Keratinocyte (primary cell): ENCODE measurements at regions not wholly inside any gene's neighbourhood (a gene's known extent, or its start where the extent isn't known, plus 50 kb on each side); places are given as distances from the start of the nearest gene placed in this dataset.

Experiments
- DNase-seq: peaks from one replicate; pipeline ENCODE4 v3.0.0-alpha.2; 2011; ENCODE audit warnings: low read depth, missing footprints, low spot score
- FAIRE-seq: peaks from 2 replicates; lab custom pipeline; 2011; peaks lifted over from hg19 to GRCh38; lab: Jason Lieb, UNC
- H2AFZ ChIP-seq: 2 replicates; pipeline ENCODE4 v1.6.0; 2012; ENCODE audit warnings: low read length, control low read depth, inconsistent platforms; ENCODE audit not compliant: control insufficient read depth
- H3K27ac ChIP-seq: 2 replicates; pipeline ENCODE4 v1.5.1; 2011; ENCODE audit warnings: low read length; ENCODE audit not compliant: control insufficient read depth, insufficient read depth
- H3K27me3 ChIP-seq: 3 replicates; pipeline ENCODE4 v1.6.0; 2011; ENCODE audit warnings: low read length; ENCODE audit not compliant: control insufficient read depth, insufficient read depth; ENCODE audit errors: extremely low read depth
- H3K36me3 ChIP-seq, 2 experiments: 2 replicates in 1 of 2; 3 replicates in 1 of 2; pipeline ENCODE4 v1.5.1; 2011; ENCODE audit warnings: low read length in 2 of 2, mild to moderate bottlenecking in 1 of 2; ENCODE audit not compliant: control insufficient read depth in 2 of 2, insufficient read depth in 2 of 2; ENCODE audit errors: extremely low read depth in 1 of 2
- H3K4me1 ChIP-seq: 3 replicates; pipeline ENCODE4 v1.5.1; 2011; ENCODE audit warnings: low read length; ENCODE audit not compliant: control insufficient read depth, insufficient read depth; ENCODE audit errors: extremely low read depth
- H3K4me2 ChIP-seq: 3 replicates; pipeline ENCODE4 v1.6.0; 2011; ENCODE audit warnings: low read depth, low read length; ENCODE audit not compliant: control insufficient read depth, insufficient read depth; ENCODE audit errors: extremely low read depth
- H3K4me3 ChIP-seq, 3 experiments: fragments of 200-600 bp in 1 of 3; sonication (generic) in 1 of 3; 2 replicates in 2 of 3; 3 replicates in 1 of 3; pipeline ENCODE4 v1.5.1; 2011 to 2016; ENCODE audit warnings: low read length in 3 of 3, mild to moderate bottlenecking in 3 of 3, control low read depth in 2 of 3, inconsistent platforms in 1 of 3, low read depth in 1 of 3, mixed read lengths in 1 of 3, mixed run types in 1 of 3, moderate library complexity in 1 of 3; ENCODE audit not compliant: control insufficient read depth in 2 of 3, insufficient read depth in 2 of 3; ENCODE audit errors: extremely low read depth in 1 of 3
- H3K79me2 ChIP-seq: 2 replicates; pipeline ENCODE4 v1.6.0; 2012; ENCODE audit warnings: low read length; ENCODE audit not compliant: control insufficient read depth, insufficient read depth
- H3K9ac ChIP-seq: 3 replicates; pipeline ENCODE4 v1.6.0; 2011; ENCODE audit warnings: low read length; ENCODE audit not compliant: control insufficient read depth, insufficient read depth; ENCODE audit errors: extremely low read depth
- H3K9me1 ChIP-seq: 3 replicates; pipeline ENCODE4 v1.6.0; 2011; ENCODE audit warnings: low read length; ENCODE audit not compliant: control insufficient read depth, insufficient read depth; ENCODE audit errors: extremely low read depth
- H3K9me3 ChIP-seq: 2 replicates; pipeline ENCODE4 v1.5.1; 2012; ENCODE audit warnings: low read depth, low read length; ENCODE audit not compliant: control insufficient read depth
- H4K20me1 ChIP-seq: 3 replicates; pipeline ENCODE4 v1.6.0; 2011; ENCODE audit warnings: low read length; ENCODE audit not compliant: control insufficient read depth, insufficient read depth; ENCODE audit errors: extremely low read depth
- CTCF ChIP-seq, 3 experiments: IDR thresholded peaks in 1 of 3; conservative IDR thresholded peaks in 1 of 3; optimal IDR thresholded peaks in 1 of 3; 2 replicates in 2 of 3; 3 replicates in 1 of 3; pipeline versions ENCODE3 to v1.5.1; 2011; ENCODE audit warnings: low read length in 3 of 3, mild to moderate bottlenecking in 3 of 3, moderate library complexity in 2 of 3, control low read depth in 1 of 3, inconsistent platforms in 1 of 3; ENCODE audit not compliant: insufficient read depth in 2 of 3; ENCODE audit errors: extremely low read depth in 1 of 3
- EZH2 ChIP-seq: IDR thresholded peaks from one replicate; pipeline ENCODE4 v1.6.1; 2012; ENCODE audit warnings: inconsistent platforms, mild to moderate bottlenecking, low read length, moderate library complexity
- dilution Hi-C: fragments of 300-500 bp; cut with MboI; formaldehyde crosslinking; loops from one replicate; pipeline ENCODE4 v1.7.0; 2020; ENCODE audit warnings: low sequenced_read_pairs; ENCODE audit not compliant: extremely low pct_ligation_motif_present

DNA sequence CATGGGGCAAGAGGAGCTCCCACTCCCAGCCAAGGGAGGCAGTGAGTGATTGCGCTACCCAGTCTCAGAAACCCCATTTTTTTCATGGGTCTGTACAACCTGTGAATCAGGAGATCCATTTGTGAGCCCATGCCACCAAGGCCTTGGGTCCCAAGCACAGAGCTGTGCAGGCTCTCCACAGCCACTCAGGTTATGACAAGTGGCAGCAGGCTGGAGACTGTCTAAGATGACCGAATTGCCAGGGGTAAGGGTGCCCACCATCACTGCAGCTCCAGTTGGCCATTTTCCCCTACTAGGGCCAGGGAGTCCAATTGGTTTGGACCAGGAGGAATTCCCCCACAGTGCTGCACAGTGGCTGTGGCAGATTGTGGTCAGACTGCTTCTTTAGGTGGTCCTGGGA, 407.5 kb upstream of the KLHL4 start:
- TF ChIP-seq EZH2 (no peak), CTCF (optimal IDR thresholded peaks at IDR 0.05 in 1 of 3, IDR thresholded peaks at IDR 0.05 in 1 of 3, conservative IDR thresholded peaks at IDR 0.05 in 1 of 3; ENCODE audit: extremely low read depth in 1 of 3, insufficient read depth in 2 of 3, low read length in 3 of 3) (no peak)
- FAIRE-seq, result no peak
- Histone ChIP-seq H3K4me1 (no peaks in the 10 kb centered on the region), H3K79me2 (no peaks in the 10 kb centered on the region), H4K20me1 (no peaks in the 10 kb centered on the region), H3K27me3 (no peaks in the 10 kb centered on the region), H3K36me3 (no peaks in the 10 kb centered on the region), H3K4me2 (no peak overlapping the region), H3K9ac (no peak overlapping the region), H2AFZ (no peak overlapping the region), H3K9me3 (no peaks in the 10 kb centered on the region), H3K9me1 (no peaks in the 10 kb centered on the region), H3K27ac (no peak overlapping the region), H3K4me3 (no peak overlapping the region)
- no peak for DNase-seq
- dilution Hi-C loops, result no loop called here

GRCh38 chrX:87140800-87141483, 376.7 kb upstream of the KLHL4 start:
- Histone ChIP-seq H4K20me1 (no peaks in the 10 kb centered on the region), H3K9me1 (no peaks in the 10 kb centered on the region), H3K4me3 (no peak overlapping the region), H2AFZ (no peak overlapping the region), H3K9ac (no peak overlapping the region), H3K4me1 (no peaks in the 10 kb centered on the region), H3K36me3 (no peaks in the 10 kb centered on the region), H3K27me3 (no peaks in the 10 kb centered on the region), H3K4me2 (no peak overlapping the region), H3K79me2 (no peaks in the 10 kb centered on the region), H3K9me3 (no peaks in the 10 kb centered on the region), H3K27ac (no peak overlapping the region)
- DNase-seq (no peak), FAIRE-seq (no peak)
- dilution Hi-C loops, result no loop called here
- TF ChIP-seq EZH2 (no peak), CTCF (optimal IDR thresholded peaks at IDR 0.05 in 1 of 3, IDR thresholded peaks at IDR 0.05 in 1 of 3, conservative IDR thresholded peaks at IDR 0.05 in 1 of 3; ENCODE audit: extremely low read depth in 1 of 3, insufficient read depth in 2 of 3, low read length in 3 of 3) (no peak)
